HG03175 (cell line): ENCODE measurements at regions not wholly inside any gene's neighbourhood (a gene's known extent, or its start where the extent isn't known, plus 50 kb on each side); places are given as distances from the start of the nearest gene placed in this dataset.
"Not testable (repeated sequence)": the region's sequence is repeated elsewhere in the genome, so short reads cannot be mapped to it uniquely, and the experiment has no call there.

Experiments used
- ATAC-seq: cut with Tn5 transposase; IDR thresholded peaks from one replicate; pipeline ENCODE4 v1.9.1; 2021; ENCODE audit warnings: mild to moderate bottlenecking, moderate library complexity; ENCODE audit not compliant: unreplicated experiment

GRCh38 chr6:8181160-8181881, 79.0 kb upstream of the EEF1E1 start:
- no peak for ATAC-seq

- ATAC-seq, result no peak
These were observed 78.2 kb upstream of the EEF1E1 start for GRCh38 chr6:8180327-8181159.

- ATAC-seq, result no peak
These were observed 75.4 kb upstream of the EEF1E1 start for GRCh38 chr6:8177721-8178120.

- no peak for ATAC-seq
These were observed 72.9 kb upstream of the EEF1E1 start for GRCh38 chr6:8175046-8175777.

- ATAC-seq, result no peak
These were observed 72.2 kb upstream of the EEF1E1 start for GRCh38 chr6:8174571-8174970.

GRCh38 chr6:8172530-8172929, 70.2 kb upstream of the EEF1E1 start:
- ATAC-seq, result no peak

- no peak for ATAC-seq
These were observed 68.4 kb upstream of the EEF1E1 start for GRCh38 chr6:8170754-8171153.

GRCh38 chr6:8170245-8170644, 67.9 kb upstream of the EEF1E1 start:
- ATAC-seq, result no peak

GRCh38 chr6:8166156-8166555, 63.8 kb upstream of the EEF1E1 start:
- no peak for ATAC-seq

GRCh38 chr6:8165008-8165407, 62.7 kb upstream of the EEF1E1 start:
- not testable (repeated sequence) for ATAC-seq

- ATAC-seq, result not testable (repeated sequence)
These were observed 61.9 kb upstream of the EEF1E1 start for GRCh38 chr6:8164281-8164680.

- no peak for ATAC-seq
These were observed 57.6 kb upstream of the EEF1E1 start for GRCh38 chr6:8159966-8160365.

GRCh38 chr6:8157839-8158238, 55.5 kb upstream of the EEF1E1 start:
- ATAC-seq, result no peak

GRCh38 chr6:8155259-8156012, 53.1 kb upstream of the EEF1E1 start:
- no peak for ATAC-seq
